GM19351 (cell line): ENCODE measurements at regions not wholly inside any gene's neighbourhood (a gene's known extent, or its start where the extent isn't known, plus 50 kb on each side); places are given as distances from the start of the nearest gene placed in this dataset.

Source experiments
- ATAC-seq: cut with Tn5 transposase; IDR thresholded peaks from one replicate; pipeline ENCODE4 v1.9.1; 2021; ENCODE audit warnings: mild to moderate bottlenecking, moderate library complexity; ENCODE audit not compliant: unreplicated experiment

- ATAC-seq = no peak
These were observed 301.9 kb upstream of the SALL3 start for GRCh38 chr18:78677483-78678317.

- no peak for ATAC-seq
These were observed 301.3 kb upstream of the SALL3 start for GRCh38 chr18:78678318-78678695.

DNA sequence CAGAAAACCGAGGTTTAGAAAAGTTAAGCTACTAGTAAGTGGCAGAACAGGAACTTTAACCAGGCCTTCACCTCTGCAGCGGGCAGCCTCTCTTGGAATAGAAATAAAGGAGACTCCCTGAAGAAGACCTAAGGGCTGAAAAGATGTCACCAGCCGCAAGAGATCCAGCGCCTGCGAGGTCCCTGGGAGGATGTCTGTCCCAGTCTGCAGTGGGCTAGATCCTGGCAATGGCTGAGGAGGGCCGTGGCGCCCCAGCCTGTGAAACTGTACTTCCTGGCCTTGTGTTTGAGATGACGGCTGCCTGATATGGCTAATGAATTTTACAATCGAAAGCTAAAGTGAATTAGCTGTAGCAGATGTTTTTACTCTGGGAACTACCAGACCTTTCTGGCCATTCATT, 300.6 kb upstream of the SALL3 start:
- ATAC-seq = no peak

GRCh38 chr18:78679613-78680260, 299.9 kb upstream of the SALL3 start:
- no peak for ATAC-seq

DNA sequence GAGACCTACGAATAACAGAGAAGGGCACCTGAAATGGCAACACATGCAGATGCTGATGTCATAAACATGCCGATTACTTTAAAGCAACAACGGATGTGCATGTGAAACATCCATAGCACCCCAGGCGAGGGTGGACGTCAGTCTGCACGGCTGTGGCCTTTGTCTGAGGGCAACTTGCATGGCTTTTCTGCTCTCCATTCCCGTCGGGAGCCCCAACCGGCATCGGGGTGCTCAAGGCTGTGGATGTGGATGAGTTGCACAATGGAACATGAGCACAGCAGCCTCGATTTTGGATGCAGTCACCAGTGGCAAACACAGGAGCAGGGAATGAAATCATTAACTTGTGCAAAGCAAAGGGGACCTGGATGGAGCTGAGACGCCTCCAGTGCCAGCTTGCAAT, 298.2 kb upstream of the SALL3 start:
- ATAC-seq = no peak

- ATAC-seq = no peak
These were observed 297.7 kb upstream of the SALL3 start for GRCh38 chr18:78681934-78682333.

DNA sequence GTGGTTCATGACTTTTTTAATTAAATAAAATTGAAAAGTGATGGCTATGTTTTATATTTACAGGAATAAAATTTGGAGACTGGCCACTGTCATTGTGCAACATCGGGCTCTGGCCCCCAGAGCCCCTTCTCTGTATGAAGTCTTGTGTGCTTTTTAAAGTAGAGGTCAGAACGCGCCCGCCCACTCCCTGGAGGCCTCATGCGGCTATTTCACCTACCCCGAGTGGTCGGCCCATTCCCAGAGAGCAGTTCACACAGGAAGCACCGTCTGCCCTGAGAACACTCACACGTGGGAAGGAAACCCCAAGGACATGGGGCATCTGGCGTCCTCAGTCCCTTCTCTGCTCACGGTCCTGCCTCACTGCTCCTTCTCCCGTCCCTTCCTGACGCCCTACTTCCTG, 296.9 kb upstream of the SALL3 start:
- no peak for ATAC-seq

DNA sequence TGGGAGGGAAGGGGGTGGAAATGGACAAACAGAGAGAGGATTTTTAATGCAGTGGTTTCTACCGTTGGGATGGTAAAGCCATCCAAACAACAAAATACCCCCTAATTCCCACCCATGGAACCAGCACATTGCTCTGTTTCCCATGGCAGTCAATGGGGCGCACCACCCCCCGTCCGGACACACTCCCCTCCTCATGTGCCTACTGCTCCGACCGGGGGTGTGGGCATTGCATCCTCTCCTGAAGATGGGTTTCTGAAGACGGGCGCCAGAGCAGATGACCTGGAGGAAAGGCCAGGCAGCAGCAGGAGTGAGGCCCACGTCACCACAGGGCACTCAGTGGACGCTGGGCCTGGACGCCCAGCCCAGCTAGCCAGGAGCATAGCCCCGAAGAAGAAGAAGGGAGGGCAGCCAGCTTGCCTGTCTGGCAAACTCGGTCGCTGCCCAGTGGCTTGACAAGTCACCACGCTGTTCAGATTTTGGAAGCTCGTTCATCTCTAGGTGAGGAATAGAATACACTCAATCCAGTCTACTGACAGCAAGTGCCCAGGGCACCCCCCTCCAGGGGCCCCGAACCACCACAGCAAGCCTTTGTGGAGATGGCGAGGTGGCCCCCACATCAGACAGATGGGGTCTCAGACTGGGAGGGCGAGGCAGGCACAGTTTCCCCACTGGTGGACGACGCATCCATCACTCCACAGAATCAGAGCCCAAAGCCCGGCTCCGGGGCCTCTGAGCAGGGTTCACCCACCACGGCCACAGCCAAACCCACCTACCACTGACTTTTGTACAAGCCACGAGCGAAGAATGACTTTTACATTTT, 296.2 kb upstream of the SALL3 start:
- no peak for ATAC-seq

GRCh38 chr18:78685250-78685979, 294.2 kb upstream of the SALL3 start:
- no peak for ATAC-seq

GRCh38 chr18:78685980-78686530, 293.6 kb upstream of the SALL3 start:
- ATAC-seq = no peak

GRCh38 chr18:78686976-78687685, 292.5 kb upstream of the SALL3 start:
- ATAC-seq = no peak

GRCh38 chr18:78687736-78688135, 291.9 kb upstream of the SALL3 start:
- no peak for ATAC-seq

- ATAC-seq = no peak
These were observed 291.4 kb upstream of the SALL3 start for GRCh38 chr18:78688249-78688648.

GRCh38 chr18:78688916-78689315, 290.7 kb upstream of the SALL3 start:
- no peak for ATAC-seq

DNA sequence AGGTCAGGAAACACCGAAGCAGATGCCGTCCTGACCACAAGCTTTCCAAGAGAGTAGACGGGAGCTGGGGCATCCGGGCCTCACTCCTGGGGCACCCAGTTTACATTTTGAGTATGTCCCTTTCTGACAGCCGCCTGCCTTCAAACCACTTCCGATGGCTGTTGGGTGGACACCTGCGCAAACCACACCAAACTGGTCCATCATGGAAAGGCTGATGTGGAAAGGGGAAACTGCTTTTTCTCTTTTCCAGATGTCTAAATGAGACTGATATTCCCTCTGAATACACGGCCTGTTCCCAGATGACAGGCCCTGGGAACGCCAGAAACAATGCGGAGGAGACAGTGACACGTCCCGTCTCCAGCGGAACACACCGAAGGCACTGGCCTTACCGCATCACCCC, 290.0 kb upstream of the SALL3 start:
- no peak for ATAC-seq

- no peak for ATAC-seq
These were observed 287.5 kb upstream of the SALL3 start for GRCh38 chr18:78692105-78692504.

DNA sequence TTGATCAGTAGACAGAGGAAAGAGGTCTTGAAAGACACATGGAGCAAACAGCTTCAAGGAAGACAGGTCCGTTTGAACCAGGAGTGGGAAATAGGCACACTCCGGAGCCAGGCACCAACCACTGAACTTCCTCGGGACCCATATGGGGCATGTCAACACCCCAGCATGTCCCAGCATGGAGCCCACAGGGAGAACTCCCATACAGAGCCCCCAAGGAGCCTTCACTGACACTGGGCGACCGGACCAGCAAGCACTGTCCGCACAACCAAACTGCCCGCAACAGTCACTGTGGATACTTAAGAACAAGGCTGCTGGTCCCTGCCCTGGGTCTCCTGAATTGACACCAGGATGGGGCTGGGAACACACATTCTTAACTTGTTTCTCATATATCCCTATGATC, 286.2 kb upstream of the SALL3 start:
- ATAC-seq = no peak

GRCh38 chr18:78696698-78697435, 282.8 kb upstream of the SALL3 start:
- ATAC-seq = no peak

GRCh38 chr18:78697446-78697845, 282.2 kb upstream of the SALL3 start:
- ATAC-seq = no peak
